MCF 10A (cell line): ENCODE measurements at regions not wholly inside any gene's neighbourhood (a gene's known extent, or its start where the extent isn't known, plus 50 kb on each side); places are given as distances from the start of the nearest gene placed in this dataset.

Experiments used
- BruUV-seq: library from RNA; stranded (reverse); fragments of 400-500 nt; replicated peaks from 2 replicates; lab custom pipeline; 2021; lab: Mats Ljungman, UMichigan
- CTCF ChIA-PET: fragments of 300-600 bp; sonication (Branson Sonifier 250); formaldehyde crosslinking; extraction: SDS; loops from one replicate; lab custom pipeline; 2021; ENCODE audit warnings: antibody characterized with exemption, inconsistent platforms; lab: Yijun Ruan, JAX
- POLR2A ChIA-PET: fragments of 300-600, 350-650 bp; sonication (Branson Sonifier 250); formaldehyde crosslinking; extraction: SDS; loops from one replicate; lab custom pipeline; 2020; ENCODE audit warnings: antibody characterized with exemption, inconsistent platforms; lab: Yijun Ruan, JAX
- DNase-seq: peaks from one replicate; pipeline ENCODE4 v3.0.0-alpha.2; 2018; ENCODE audit not compliant: unreplicated experiment
- H3K27ac Mint-ChIP-seq: one replicate; pipeline ENCODE4 v1.8.0; 2022; ENCODE audit warnings: mild to moderate bottlenecking, low read depth, mixed read lengths; ENCODE audit not compliant: unreplicated experiment
- H3K27me3 Mint-ChIP-seq: one replicate; pipeline ENCODE4 v1.8.0; 2022; ENCODE audit warnings: mixed read lengths; ENCODE audit not compliant: insufficient read depth, unreplicated experiment
- H3K36me3 Mint-ChIP-seq: one replicate; pipeline ENCODE4 v1.8.0; 2022; ENCODE audit warnings: mild to moderate bottlenecking, moderate library complexity, mixed read lengths; ENCODE audit not compliant: insufficient read depth, unreplicated experiment
- H3K4me1 Mint-ChIP-seq: one replicate; pipeline ENCODE4 v1.8.0; 2022; ENCODE audit warnings: mixed read lengths; ENCODE audit not compliant: insufficient read depth, unreplicated experiment
- H3K4me3 Mint-ChIP-seq: one replicate; pipeline ENCODE4 v1.8.0; 2022; ENCODE audit warnings: mild to moderate bottlenecking, moderate library complexity, mixed read lengths; ENCODE audit not compliant: unreplicated experiment
- H3K9me3 Mint-ChIP-seq: one replicate; pipeline ENCODE4 v1.8.0; 2022; ENCODE audit warnings: mixed read lengths; ENCODE audit not compliant: unreplicated experiment
- CTCF ChIP-seq: fragments of 200-600 bp; IDR thresholded peaks from one replicate; pipeline ENCODE4 v1.8.0; 2022; ENCODE audit warnings: antibody characterized with exemption, mild to moderate bottlenecking; ENCODE audit not compliant: unreplicated experiment
- intact Hi-C: fragments of 100-400 bp; cut with micrococcal nuclease; formaldehyde crosslinking; loops from 2 replicates; pipeline ENCODE4 v1.14.1; 2022

GRCh38 chr3:17800232-17800631 is 57.8 kb upstream of the TBC1D5 start:
- no peak overlapping the region for H3K4me3 Mint-ChIP-seq
- H3K27ac Mint-ChIP-seq = no peak overlapping the region
- H3K36me3 Mint-ChIP-seq = no peaks in the 10 kb centered on the region
- DNase-seq = no peak
- BruUV-seq = no TSS peak
- CTCF ChIA-PET = interaction anchor here (0.7 to 1.4 kb wide), 4 partner anchors 30 to 371 kb away, joined by 3 to 4 read pairs (median 3); no protein-coding TSS in a partner anchor
- intact Hi-C loops = no loop called here
- no peaks in the 10 kb centered on the region for H3K27me3 Mint-ChIP-seq
- H3K4me1 Mint-ChIP-seq = no peaks in the 10 kb centered on the region
- H3K9me3 Mint-ChIP-seq = no peaks in the 10 kb centered on the region
- no peak for TF ChIP-seq CTCF
- POLR2A ChIA-PET = interaction anchor here (0.8 to 1.4 kb wide), 2 partner anchors 18 to 27 kb away, joined by 3 read pairs; no protein-coding TSS in a partner anchor

- ChIA-PET POLR2A (no interaction called here), CTCF (interaction anchor here (0.7 to 1.4 kb wide), 4 partner anchors 10 to 44 kb away, joined by 3 to 7 read pairs (median 4); no protein-coding TSS in a partner anchor)
- Mint-ChIP-seq H3K27me3 (no peaks in the 10 kb centered on the region), H3K27ac (no peak overlapping the region), H3K9me3 (no peaks in the 10 kb centered on the region), H3K4me1 (no peaks in the 10 kb centered on the region), H3K4me3 (no peak overlapping the region), H3K36me3 (no peaks in the 10 kb centered on the region)
- BruUV-seq = no TSS peak
- intact Hi-C loops = no loop called here
- DNase-seq = no peak
- no peak for TF ChIP-seq CTCF
Observed at GRCh38 chr3:17799312-17799711, 56.9 kb upstream of the TBC1D5 start.

- BruUV-seq = no TSS peak
- Mint-ChIP-seq H3K27me3 (no peaks in the 10 kb centered on the region), H3K27ac (no peak overlapping the region), H3K4me3 (no peak overlapping the region), H3K9me3 (no peaks in the 10 kb centered on the region), H3K4me1 (no peaks in the 10 kb centered on the region), H3K36me3 (no peaks in the 10 kb centered on the region)
- DNase-seq = no peak
- ChIA-PET CTCF (interaction anchor here (0.5 kb wide), 1 partner anchor 30 kb away, joined by 4 read pairs; no protein-coding TSS in a partner anchor), POLR2A (no interaction called here)
- no peak for TF ChIP-seq CTCF
- intact Hi-C loops = no loop called here
Observed at GRCh38 chr3:17798000-17798399, 55.6 kb upstream of the TBC1D5 start.

- no peaks in the 10 kb centered on the region for H3K36me3 Mint-ChIP-seq
- ChIA-PET CTCF (no interaction called here), POLR2A (no interaction called here)
- H3K27me3 Mint-ChIP-seq = no peaks in the 10 kb centered on the region
- no peaks in the 10 kb centered on the region for H3K4me1 Mint-ChIP-seq
- no peak for DNase-seq
- peaks cover 8% of the 10 kb centered on the region for H3K9me3 Mint-ChIP-seq
- no TSS peak for BruUV-seq
- H3K4me3 Mint-ChIP-seq = no peak overlapping the region
- intact Hi-C loops = no loop called here
- H3K27ac Mint-ChIP-seq = no peak overlapping the region
- no peak for TF ChIP-seq CTCF
Observed at GRCh38 chr3:17795711-17796110, 53.3 kb upstream of the TBC1D5 start.
